GM12872 (cell line): ENCODE measurements at regions not wholly inside any gene's neighbourhood (a gene's known extent, or its start where the extent isn't known, plus 50 kb on each side); places are given as distances from the start of the nearest gene placed in this dataset.

Experiments used
- CTCF ChIP-seq: IDR thresholded peaks from 3 replicates; pipeline ENCODE4 v1.5.1; 2011; ENCODE audit warnings: low read depth, mild to moderate bottlenecking, low read length, moderate library complexity; ENCODE audit not compliant: insufficient read depth

GRCh38 chr4:116016201-116016600, 902.8 kb upstream of the NDST4 start:
- no peak for TF ChIP-seq CTCF

- TF ChIP-seq CTCF = no peak
Observed at GRCh38 chr4:116015549-116015948, 902.1 kb upstream of the NDST4 start.

- no peak for TF ChIP-seq CTCF
Observed at GRCh38 chr4:116015062-116015461, 901.6 kb upstream of the NDST4 start.

GRCh38 chr4:116010923-116011322, 897.5 kb upstream of the NDST4 start:
- TF ChIP-seq CTCF = no peak

GRCh38 chr4:116005806-116006088, 892.3 kb upstream of the NDST4 start:
- TF ChIP-seq CTCF = no peak

- no peak for TF ChIP-seq CTCF
Observed at GRCh38 chr4:116005037-116005805, 891.8 kb upstream of the NDST4 start.

GRCh38 chr4:116001291-116001690, 887.9 kb upstream of the NDST4 start:
- TF ChIP-seq CTCF = no peak
